Fibroblast of lung (primary cell): ENCODE measurements at regions not wholly inside any gene's neighbourhood (a gene's known extent, or its start where the extent isn't known, plus 50 kb on each side); places are given as distances from the start of the nearest gene placed in this dataset.

Experiments
- EZH2 ChIP-seq: IDR thresholded peaks from 2 replicates; pipeline ENCODE4 v1.5.1; 2012; ENCODE audit warnings: low read length, control low read depth, mild to moderate bottlenecking; ENCODE audit errors: missing control alignments
- TF ChIP-seq, protein P1 (sequence below), 2 donors: IDR thresholded peaks in 1 of 2; conservative IDR thresholded peaks in 1 of 2; 1 replicate in 1 of 2; 2 replicates in 1 of 2; pipeline ENCODE4 v1.5.1; 2011 to 2012; ENCODE audit warnings: low read length in 2 of 2, control low read depth in 1 of 2, inconsistent platforms in 1 of 2, low read depth in 1 of 2, mild to moderate bottlenecking in 1 of 2

DNA sequence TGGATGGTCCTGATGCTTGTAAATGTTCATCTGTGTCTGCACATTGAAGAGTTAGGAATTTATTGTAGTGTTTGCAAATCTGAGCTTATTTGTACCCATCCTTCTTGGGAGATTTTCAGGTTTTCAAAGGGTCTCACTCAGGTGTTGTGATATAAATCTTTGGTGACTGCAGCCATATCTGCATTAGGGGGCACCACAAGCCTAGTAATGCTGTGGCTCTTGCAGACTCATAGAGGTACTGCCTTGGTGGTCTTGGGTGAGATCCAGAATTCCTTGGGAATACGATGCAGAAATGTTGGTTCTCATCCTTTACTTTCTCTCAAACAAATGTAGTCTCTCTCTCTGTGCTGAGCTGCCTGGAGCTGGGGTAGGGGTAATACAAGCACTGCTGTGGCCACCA is 405.9 kb downstream of the TTLL7 start:
- TF ChIP-seq, protein P1, sequence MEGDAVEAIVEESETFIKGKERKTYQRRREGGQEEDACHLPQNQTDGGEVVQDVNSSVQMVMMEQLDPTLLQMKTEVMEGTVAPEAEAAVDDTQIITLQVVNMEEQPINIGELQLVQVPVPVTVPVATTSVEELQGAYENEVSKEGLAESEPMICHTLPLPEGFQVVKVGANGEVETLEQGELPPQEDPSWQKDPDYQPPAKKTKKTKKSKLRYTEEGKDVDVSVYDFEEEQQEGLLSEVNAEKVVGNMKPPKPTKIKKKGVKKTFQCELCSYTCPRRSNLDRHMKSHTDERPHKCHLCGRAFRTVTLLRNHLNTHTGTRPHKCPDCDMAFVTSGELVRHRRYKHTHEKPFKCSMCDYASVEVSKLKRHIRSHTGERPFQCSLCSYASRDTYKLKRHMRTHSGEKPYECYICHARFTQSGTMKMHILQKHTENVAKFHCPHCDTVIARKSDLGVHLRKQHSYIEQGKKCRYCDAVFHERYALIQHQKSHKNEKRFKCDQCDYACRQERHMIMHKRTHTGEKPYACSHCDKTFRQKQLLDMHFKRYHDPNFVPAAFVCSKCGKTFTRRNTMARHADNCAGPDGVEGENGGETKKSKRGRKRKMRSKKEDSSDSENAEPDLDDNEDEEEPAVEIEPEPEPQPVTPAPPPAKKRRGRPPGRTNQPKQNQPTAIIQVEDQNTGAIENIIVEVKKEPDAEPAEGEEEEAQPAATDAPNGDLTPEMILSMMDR (conservative IDR thresholded peaks at IDR 0.05 in 1 of 2, IDR thresholded peaks at IDR 0.05 in 1 of 2; ENCODE audit: low read depth in 1 of 2, low read length in 2 of 2): no peak
- no peak for TF ChIP-seq EZH2
